ENCODE measurements at regions not wholly inside any gene's neighbourhood (a gene's known extent, or its start where the extent isn't known, plus 50 kb on each side); places are given as distances from the start of the nearest gene placed in this dataset.

DNA sequence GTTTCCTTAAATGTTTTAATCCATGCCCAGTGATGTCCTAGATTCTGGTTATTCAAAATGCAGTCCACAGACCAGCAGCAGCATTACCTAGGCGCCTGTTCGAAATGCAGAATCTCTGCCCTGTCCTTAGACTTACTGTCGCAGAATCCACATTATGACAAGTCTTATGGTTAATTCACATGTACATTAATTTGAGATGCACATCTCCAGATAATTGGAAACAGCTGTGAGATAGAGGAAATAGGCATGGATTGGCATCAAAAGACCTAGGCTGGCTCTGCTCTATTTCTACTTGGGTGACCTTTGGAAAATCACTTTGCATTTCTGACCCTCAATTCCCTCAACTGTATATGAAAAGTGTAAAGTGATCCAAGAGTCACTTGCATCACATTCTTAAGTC, 700.7 kb downstream of the DIAPH3 start:
- no peak for TF ChIP-seq CTCF (IDR thresholded peaks at IDR 0.05 in 2 of 3, conservative IDR thresholded peaks at IDR 0.05 in 1 of 3; ENCODE audit: control insufficient read depth in 2 of 3, extremely low read depth in 1 of 3, insufficient read depth in 1 of 3, low read depth in 3 of 3, low read length in 3 of 3)
- no peak for TF ChIP-seq MYC (IDR thresholded peaks at IDR 0.05; ENCODE audit: insufficient read depth, insufficient read length, insufficient replicate concordance, low read length, severe bottlenecking)
- TF ChIP-seq BACH1 (IDR thresholded peaks at IDR 0.05; ENCODE audit: borderline replicate concordance) = no peak
- TF ChIP-seq, protein P1, sequence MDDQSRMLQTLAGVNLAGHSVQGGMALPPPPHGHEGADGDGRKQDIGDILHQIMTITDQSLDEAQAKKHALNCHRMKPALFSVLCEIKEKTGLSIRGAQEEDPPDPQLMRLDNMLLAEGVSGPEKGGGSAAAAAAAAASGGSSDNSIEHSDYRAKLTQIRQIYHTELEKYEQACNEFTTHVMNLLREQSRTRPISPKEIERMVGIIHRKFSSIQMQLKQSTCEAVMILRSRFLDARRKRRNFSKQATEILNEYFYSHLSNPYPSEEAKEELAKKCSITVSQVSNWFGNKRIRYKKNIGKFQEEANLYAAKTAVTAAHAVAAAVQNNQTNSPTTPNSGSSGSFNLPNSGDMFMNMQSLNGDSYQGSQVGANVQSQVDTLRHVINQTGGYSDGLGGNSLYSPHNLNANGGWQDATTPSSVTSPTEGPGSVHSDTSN (IDR thresholded peaks at IDR 0.05; ENCODE audit: insufficient replicate concordance, low read depth, low read length) = no peak
- no peak for TF ChIP-seq TAF1 (IDR thresholded peaks at IDR 0.05; ENCODE audit: borderline replicate concordance, low read depth, low read length)
- TF ChIP-seq SIX5 (IDR thresholded peaks at IDR 0.05; ENCODE audit: low read depth, low read length, severe bottlenecking) = no peak
- TF ChIP-seq TBL1XR1 (IDR thresholded peaks at IDR 0.05; ENCODE audit: low read depth, low read length) = no peak
- no peak for TF ChIP-seq KAT2A (conservative IDR thresholded peaks at IDR 0.05; ENCODE audit: control insufficient read depth, low read depth, low read length)
- no peak for TF ChIP-seq YY1 (IDR thresholded peaks at IDR 0.05; ENCODE audit: low read depth, low read length)
- no peak for TF ChIP-seq EP300 (IDR thresholded peaks at IDR 0.05; ENCODE audit: borderline replicate concordance in 1 of 2, control insufficient read depth in 1 of 2, low read depth in 2 of 2, low read length in 2 of 2)
- TF ChIP-seq HDAC6 (IDR thresholded peaks at IDR 0.05; ENCODE audit: unreplicated experiment) = no peak
- no peak for TF ChIP-seq RBBP5 (conservative IDR thresholded peaks at IDR 0.05)
